AML-193 (cell line): ENCODE measurements at regions not wholly inside any gene's neighbourhood (a gene's known extent, or its start where the extent isn't known, plus 50 kb on each side); places are given as distances from the start of the nearest gene placed in this dataset.
"Not testable (repeated sequence)": the region's sequence is repeated elsewhere in the genome, so short reads cannot be mapped to it uniquely, and the experiment has no call there.

Experiments
- DNase-seq, 2 experiments: peaks; one replicate each; lab custom pipeline; 2025; lab: John Stamatoyannopoulos, UW

GRCh38 chr4:174183259-174183658 lies 100.2 kb downstream of the FBXO8 start:
- no peak for DNase-seq

- DNase-seq = no peak
Observed at GRCh38 chr4:174181827-174182226, 101.6 kb downstream of the FBXO8 start.

GRCh38 chr4:174177536-174177935 lies 105.9 kb downstream of the FBXO8 start:
- no peak for DNase-seq

- not testable (repeated sequence) for DNase-seq
Observed at GRCh38 chr4:174175836-174176235, 107.6 kb downstream of the FBXO8 start.

- no peak for DNase-seq
Observed at GRCh38 chr4:174173360-174173759, 110.1 kb downstream of the FBXO8 start.

GRCh38 chr4:174172274-174172673 lies 111.2 kb downstream of the FBXO8 start:
- DNase-seq = no peak

GRCh38 chr4:174170906-174171305 lies 112.6 kb downstream of the FBXO8 start:
- DNase-seq = no peak

- DNase-seq = no peak
Observed at GRCh38 chr4:174170091-174170490, 113.4 kb downstream of the FBXO8 start.

GRCh38 chr4:174157106-174157607 lies 126.3 kb downstream of the FBXO8 start:
- DNase-seq = no peak

- peak; percentile 29 to 53 for DNase-seq
Observed at GRCh38 chr4:174156239-174156826, 127.1 kb downstream of the FBXO8 start.

- DNase-seq = no peak
Observed at GRCh38 chr4:174154215-174154854, 129.1 kb downstream of the FBXO8 start.

GRCh38 chr4:174152717-174153466 lies 130.6 kb downstream of the FBXO8 start:
- no peak for DNase-seq

- no peak for DNase-seq
Observed at GRCh38 chr4:174147863-174148262, 135.6 kb downstream of the FBXO8 start.

- no peak for DNase-seq
Observed at GRCh38 chr4:174144106-174144505, 139.4 kb downstream of the FBXO8 start.

- no peak for DNase-seq
Observed at GRCh38 chr4:174141876-174142275, 141.6 kb downstream of the FBXO8 start.

- DNase-seq = no peak
Observed at GRCh38 chr4:174138616-174139015, 144.9 kb downstream of the FBXO8 start.

- no peak for DNase-seq
Observed at GRCh38 chr4:174137698-174138097, 145.8 kb downstream of the FBXO8 start.

- DNase-seq = no peak
Observed at GRCh38 chr4:174135936-174136406, 147.5 kb downstream of the FBXO8 start.

- no peak for DNase-seq
Observed at GRCh38 chr4:174135530-174135929, 147.9 kb downstream of the FBXO8 start.

GRCh38 chr4:174134361-174134760 lies 149.1 kb downstream of the FBXO8 start:
- DNase-seq = no peak

GRCh38 chr4:174133551-174133950 lies 149.9 kb downstream of the FBXO8 start:
- DNase-seq = no peak

- no peak for DNase-seq
Observed at GRCh38 chr4:174131901-174132300, 151.6 kb downstream of the FBXO8 start.

- DNase-seq = no peak
Observed at GRCh38 chr4:174122705-174123104, 160.8 kb downstream of the FBXO8 start.
